Activated T-cell treated with anti-CD3 and anti-CD28 coated beads for 24 hours (primary cell): ENCODE measurements at regions not wholly inside any gene's neighbourhood (a gene's known extent, or its start where the extent isn't known, plus 50 kb on each side); places are given as distances from the start of the nearest gene placed in this dataset.

ENCODE experiments used
- DNase-seq: peaks from one replicate; pipeline ENCODE4 v3.0.0-alpha.2; 2020; ENCODE audit warnings: low read depth

DNA sequence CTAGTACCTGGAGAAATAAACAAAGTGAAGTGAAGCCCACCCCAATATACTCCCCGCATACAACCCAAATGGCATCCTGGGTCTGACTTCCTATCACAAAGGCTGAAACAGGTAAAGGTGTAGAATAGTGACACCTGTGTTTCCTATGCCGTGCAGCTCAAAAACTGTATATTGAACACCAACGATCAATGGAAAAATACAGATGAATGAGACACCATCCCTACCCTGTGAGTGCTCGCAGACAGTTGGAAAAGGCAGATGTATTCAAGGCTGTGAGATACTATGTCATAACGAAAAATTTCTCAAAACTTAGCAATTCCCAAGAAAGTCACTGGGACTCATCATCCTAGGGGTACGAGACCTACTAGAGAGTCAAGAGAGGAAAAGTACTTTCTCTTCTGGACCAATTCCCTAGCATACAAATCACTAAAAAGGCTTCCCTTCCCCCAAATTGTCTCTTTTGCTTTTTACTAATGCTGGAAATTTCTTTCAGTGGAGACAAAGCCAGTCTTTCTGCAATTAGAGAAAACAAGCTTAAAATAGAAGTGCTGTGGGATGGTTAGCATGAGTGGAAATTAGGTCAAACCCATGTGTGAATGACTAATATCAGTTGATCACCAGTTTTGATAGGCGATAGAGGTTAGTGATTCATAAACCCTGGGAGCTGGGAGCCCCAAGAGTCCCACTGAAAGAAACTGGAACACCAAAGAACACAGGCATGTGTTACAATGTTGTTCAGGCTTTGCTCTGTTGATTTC, 249.7 kb downstream of the SPTSSA start:
- DNase-seq: no peak

- DNase-seq: no peak
Measured at GRCh38 chr14:34211732-34212131, 250.3 kb downstream of the SPTSSA start.

DNA sequence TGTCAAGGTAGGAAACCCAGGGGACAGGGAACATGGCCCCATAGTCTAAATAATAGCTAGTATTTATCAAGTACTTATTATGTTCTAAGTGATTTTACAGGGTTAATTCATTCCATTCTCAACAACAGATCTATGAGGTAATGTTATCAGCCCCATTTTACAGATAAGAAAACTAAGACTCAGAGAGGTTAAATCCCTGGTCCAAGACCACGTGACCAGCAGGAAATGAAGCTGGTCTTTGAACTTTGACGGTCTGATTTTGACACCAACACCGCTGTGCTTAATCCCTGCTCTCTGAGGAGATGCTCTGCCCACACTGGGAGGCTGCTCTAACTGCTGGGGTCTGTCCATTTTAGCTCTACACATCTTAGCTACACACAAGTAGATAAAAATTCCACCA, 253.5 kb downstream of the SPTSSA start:
- DNase-seq: no peak

DNA sequence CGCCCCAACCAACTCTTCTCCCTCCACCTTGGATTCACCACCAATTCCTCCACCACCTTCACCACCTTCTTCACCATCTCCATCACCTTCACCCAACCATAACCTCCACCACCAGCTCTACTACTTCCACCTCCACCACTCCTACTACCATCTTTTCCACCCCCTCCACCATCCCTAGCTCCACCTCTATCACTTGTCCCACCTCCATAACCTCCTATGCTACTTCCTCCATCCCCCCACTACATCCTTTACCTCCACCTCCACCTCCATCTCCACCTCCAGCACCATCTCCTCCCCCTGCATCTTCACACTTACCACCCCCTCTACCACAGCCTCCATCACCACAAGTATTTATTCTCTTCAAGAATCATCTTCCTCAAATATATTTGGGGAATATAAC, 254.9 kb upstream of the EGLN3 start:
- no peak for DNase-seq

GRCh38 chr14:34204774-34205173, 253.9 kb upstream of the EGLN3 start:
- no peak for DNase-seq

DNA sequence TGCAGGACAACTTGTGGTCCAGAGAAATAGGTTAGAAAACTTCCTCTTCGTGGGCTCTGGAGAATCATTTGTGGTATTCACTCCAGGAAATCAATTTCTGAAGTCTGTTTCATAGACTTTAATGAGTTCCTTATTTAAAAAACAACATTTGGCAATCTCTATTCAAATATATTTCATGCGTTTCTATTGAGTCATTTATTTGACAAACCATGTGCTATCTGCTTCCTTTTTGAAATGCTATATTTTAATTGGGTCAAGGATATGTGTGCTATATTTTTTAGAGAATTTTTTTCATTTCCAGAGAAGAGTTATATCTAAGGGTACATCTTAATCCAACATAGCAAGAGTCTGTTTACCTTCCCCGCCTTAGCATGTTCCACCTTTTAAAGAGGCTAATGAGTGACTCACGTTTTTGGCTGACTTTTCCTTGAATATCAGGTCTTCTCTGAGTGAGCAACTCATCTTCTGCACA, 252.4 kb upstream of the EGLN3 start:
- DNase-seq: no peak

DNA sequence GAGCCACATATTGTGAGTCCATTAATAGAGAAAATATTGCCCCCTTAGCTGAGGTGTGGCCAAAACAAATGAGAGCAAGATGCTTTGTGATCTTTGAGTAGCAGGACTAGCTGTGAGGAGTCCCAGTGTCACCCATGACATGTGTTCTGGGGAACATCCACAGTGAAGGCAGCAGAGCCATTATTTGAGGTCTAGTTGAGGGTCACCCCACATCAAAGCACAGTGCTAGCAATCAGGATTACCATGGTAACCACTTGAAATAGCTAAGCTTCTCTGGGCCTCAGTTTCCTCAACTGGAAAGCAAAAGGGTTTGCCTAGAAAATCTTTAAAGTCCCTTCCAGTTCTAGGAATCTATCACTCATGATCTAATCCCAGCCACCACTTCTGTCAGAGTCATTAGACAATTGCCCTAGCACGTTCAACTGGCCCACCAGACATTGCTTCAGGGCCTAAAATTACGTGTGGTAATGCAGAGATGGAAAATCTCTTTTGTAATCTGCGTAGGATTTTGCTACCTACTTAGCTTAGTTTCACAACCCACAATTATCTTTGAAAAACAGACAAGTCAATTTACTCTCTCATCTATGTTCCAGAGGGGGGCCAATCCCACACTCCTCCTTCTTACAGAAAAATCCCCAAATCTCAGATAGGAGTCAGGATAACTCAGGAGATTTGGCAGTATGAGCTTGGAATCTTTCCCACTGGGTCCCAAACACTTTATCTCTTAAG, 251.2 kb upstream of the EGLN3 start:
- DNase-seq: no peak

DNA sequence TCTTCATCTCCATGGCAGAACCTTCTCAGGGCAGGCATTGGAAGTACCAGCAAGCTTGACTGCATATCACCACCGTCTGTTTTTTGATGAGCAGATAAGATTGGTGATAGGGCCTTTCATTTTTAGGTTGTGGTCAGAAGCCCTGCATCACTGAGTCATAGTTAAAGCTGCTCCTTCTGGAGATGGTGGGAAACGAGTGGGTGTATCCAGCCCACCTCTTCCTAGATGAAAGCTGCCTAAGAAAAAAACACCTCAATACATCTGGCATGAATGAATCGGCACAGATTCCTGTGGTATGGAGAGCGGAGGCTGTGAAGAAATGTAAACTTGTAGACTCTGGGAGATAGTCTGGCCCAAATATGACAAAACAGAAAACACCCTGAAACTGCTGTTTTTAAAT, 248.7 kb upstream of the EGLN3 start:
- DNase-seq: no peak

DNA sequence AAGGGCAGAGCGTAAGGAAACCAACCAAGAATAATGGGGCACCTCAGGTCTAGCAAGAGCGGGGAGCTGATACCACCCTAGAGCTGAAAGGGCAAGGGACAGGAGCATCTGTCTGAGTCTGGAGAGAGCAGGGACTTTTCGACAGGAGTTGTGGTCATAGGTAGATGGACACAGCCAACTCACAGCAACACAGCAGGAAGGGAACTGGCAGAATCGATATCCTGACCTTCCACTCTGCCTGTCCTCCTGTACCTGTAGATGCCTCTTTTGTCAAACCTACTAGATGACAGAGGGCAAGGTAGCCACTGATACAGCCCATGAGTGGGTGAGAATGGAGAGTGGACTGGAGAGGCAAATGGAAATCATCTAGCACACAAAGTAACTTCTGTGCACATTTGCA, 247.2 kb upstream of the EGLN3 start:
- no peak for DNase-seq

DNA sequence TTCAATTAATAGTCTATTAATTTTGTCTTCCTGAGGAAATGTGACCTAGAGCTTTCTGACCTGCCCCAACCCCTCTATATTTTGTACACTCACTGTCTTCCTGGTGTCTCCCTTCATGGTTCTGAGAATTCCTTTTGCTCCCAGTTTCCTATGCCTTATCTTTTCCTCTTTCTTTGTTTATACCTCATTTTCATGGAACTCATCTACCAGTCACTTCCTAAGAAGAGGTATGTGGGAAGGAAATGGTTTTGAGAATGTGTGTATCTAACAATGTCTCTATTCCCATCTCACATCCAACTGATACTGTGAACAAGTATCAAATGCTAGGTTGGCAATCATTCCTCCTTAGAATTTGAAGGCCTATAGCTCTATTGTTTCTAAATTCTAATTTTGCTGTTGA, 245.1 kb upstream of the EGLN3 start:
- DNase-seq: no peak

GRCh38 chr14:34190717-34191116, 239.8 kb upstream of the EGLN3 start:
- no peak for DNase-seq

DNA sequence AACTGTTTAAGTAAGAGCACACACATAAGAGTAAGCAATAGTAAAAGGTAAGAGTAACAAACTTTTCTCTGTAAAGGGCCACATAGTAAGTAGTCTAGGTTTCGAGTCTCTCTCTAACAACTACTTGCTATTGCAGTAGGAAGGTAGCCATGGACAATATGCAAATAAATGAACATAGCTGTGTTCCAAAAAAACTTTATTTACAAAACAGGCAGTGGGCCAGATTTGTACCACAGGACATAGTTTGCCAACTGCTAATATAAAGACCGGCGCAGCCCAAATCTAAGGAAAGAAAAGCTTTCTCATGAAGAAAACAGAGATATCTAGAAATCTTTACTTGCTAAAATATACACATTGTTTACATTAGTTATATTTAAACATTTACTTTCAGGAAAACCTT, 239.0 kb upstream of the EGLN3 start:
- DNase-seq: no peak

DNA sequence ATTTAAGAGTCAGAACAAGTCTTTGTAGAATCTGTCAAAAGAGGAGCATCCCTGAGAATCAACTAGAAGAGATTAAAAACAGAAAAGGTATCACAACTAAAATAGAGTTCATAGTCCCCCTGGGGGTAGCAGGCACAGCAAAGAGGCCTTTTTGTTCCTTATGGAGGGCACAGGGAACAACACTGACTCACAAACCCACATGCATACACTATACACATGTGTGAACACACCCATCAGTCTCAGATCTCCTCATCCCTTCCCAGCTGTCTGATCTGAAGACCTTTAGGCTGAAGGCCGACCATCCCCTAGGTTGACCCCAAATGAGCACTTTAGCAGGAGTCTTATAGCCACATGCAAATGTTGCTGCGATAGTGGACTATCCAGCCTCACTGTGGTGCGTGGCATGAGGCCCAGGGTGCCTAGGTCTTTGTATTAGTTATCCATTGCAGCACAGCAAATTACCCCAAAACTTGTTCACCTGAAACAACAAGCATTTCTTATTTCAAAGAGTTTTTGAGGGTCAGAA, 236.7 kb upstream of the EGLN3 start:
- no peak for DNase-seq

- no peak for DNase-seq
Measured at GRCh38 chr14:34187061-34187460, 236.2 kb upstream of the EGLN3 start.

- no peak for DNase-seq
Measured at GRCh38 chr14:34184126-34184525, 233.3 kb upstream of the EGLN3 start.

DNA sequence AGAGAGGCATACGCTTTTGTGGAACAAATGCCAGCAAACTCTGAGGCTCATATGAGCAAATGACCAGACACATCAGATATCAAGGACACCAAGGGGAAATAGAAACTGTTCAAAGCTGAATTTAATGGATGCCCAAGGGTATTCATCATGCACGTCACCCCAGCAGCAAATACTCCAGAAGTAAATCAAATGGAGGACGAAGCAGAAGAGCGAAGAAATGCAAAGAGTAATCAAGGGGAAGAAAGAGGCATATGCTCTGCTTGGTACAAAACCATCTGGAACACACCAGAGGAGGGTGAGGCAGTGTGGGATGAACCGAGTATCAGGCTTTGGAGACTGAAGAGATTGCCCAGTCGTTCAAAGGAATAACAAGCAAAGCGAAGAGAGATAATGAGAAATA, 232.6 kb upstream of the EGLN3 start:
- no peak for DNase-seq

- no peak for DNase-seq
Measured at GRCh38 chr14:34181338-34181737, 230.5 kb upstream of the EGLN3 start.

DNA sequence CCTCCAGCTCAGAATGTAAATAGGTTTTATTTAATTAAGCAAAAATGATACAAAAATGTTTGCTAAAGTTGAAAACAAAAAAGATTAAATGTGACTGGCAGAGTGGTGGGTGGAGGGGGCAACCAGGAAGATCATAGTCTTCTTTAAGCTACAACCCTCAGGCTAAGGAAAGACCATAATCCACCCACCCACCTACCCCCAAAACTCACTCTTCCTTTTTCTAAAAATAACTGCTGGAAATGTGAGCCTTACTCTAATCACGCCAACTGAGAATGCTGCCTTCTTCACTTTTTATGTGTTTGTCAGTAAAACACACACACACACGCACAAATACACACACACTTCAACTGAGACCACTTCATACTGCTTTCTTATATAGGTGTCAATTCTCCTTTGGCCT, 230.0 kb upstream of the EGLN3 start:
- DNase-seq: no peak

- no peak for DNase-seq
Measured at GRCh38 chr14:34180434-34180833, 229.6 kb upstream of the EGLN3 start.

- no peak for DNase-seq
Measured at GRCh38 chr14:34179727-34180126, 228.9 kb upstream of the EGLN3 start.

- no peak for DNase-seq
Measured at GRCh38 chr14:34177466-34177865, 226.6 kb upstream of the EGLN3 start.

- no peak for DNase-seq
Measured at GRCh38 chr14:34175574-34175973, 224.7 kb upstream of the EGLN3 start.

- DNase-seq: no peak
Measured at GRCh38 chr14:34174973-34175372, 224.1 kb upstream of the EGLN3 start.
